ENCODE measurements at regions not wholly inside any gene's neighbourhood (a gene's known extent, or its start where the extent isn't known, plus 50 kb on each side); places are given as distances from the start of the nearest gene placed in this dataset.
"Not testable (repeated sequence)": the region's sequence is repeated elsewhere in the genome, so short reads cannot be mapped to it uniquely, and the experiment has no call there.

DNA sequence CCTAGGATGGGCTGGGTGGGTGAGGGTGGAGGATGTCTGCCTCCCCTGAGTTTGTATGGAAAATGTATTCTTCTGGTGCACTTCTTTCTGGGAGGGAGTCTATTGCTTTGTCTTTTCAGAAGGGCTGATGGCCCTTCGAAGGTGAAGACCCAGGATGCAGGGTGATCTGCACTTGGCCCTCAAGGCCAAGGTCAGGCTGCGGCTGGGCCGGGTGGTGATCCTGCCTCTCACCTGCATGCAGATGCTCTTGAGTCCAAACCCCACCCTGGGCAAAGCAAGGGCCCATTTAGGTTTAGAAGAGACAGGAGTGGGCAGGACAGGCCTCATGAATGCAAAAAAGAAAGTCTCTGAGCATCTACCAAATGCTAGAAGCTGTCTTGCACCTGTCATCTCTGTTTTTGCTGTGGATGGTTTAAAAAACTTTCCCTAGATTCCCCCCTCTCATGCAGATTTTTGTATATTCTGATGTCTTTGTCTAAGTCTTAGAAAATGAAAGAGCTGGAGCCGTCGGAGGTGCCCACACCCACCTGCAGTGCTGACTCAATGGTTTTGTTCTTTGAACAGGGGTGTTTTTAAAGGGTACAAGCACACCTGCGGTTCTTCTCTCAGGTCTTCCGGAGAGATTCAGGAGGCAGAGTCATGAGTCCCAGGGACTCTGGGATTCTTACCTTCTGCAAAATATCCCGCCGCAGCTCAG lies 186.4 kb downstream of the ADRA2C start:
- DNase-seq (ENCODE audit: low spot score), result not testable (repeated sequence)

DNA sequence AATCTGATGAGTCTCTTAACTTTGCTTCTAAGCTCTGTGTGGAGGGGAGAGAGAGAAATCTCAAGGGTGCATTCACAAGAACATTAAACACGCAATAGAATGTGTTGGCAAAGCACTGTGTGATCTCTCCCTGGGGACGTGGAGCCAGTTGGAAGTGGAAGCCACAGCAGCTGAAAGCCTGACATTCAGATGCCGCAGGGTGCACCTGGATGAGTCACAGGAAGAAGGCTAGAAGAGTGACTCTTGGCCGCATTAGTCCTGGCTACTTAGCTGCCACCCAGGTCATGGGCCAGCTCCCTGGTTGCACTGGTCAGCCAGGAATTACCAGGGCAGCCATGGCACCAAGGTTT lies 186.9 kb downstream of the ADRA2C start:
- ATAC-seq; DNase-seq (ENCODE audit: low spot score): not testable (repeated sequence)

More for the DNA sequence above, 186.4 kb downstream of the ADRA2C start:
- ATAC-seq, result not testable (repeated sequence)

DNA sequence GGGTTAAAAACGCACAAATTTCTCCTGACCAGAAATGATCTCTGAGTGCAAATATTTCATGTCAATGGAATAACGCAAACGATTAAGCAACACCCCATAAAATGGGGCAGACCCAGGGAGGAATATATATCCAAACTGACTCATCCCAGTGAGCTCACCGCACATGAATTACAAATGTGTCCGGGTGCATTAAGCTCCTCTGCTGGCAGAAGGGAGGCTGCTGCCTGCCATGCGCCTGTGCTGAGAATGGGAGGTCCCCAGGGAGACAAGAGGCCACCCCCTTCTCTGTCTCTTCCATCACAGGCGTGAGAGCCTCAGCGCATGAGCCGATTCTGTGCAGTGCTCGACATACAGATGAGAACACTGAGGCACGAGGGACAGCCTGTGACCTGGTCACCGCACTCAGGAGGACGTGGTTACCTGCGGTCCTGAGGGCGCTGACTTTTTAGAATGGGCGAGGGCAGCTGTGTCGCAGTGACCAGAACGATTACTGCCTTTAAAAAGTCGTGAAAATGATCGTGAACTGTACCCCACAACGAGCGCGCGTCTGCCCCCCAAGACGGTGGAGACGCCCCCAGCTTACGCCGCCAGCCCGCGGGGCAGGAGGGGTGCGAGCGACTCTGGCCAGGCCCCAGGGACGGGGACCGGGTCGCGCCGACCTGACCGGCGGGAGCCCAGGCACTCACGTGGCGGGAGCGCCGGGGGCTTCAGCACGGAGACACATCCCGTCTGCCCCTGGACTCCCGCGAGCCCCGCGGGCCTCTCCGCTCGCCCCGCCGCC lies 188.5 kb downstream of the ADRA2C start:
- not testable (repeated sequence) for ATAC-seq
- DNase-seq (ENCODE audit: low spot score), result peak; percentile 50

DNA sequence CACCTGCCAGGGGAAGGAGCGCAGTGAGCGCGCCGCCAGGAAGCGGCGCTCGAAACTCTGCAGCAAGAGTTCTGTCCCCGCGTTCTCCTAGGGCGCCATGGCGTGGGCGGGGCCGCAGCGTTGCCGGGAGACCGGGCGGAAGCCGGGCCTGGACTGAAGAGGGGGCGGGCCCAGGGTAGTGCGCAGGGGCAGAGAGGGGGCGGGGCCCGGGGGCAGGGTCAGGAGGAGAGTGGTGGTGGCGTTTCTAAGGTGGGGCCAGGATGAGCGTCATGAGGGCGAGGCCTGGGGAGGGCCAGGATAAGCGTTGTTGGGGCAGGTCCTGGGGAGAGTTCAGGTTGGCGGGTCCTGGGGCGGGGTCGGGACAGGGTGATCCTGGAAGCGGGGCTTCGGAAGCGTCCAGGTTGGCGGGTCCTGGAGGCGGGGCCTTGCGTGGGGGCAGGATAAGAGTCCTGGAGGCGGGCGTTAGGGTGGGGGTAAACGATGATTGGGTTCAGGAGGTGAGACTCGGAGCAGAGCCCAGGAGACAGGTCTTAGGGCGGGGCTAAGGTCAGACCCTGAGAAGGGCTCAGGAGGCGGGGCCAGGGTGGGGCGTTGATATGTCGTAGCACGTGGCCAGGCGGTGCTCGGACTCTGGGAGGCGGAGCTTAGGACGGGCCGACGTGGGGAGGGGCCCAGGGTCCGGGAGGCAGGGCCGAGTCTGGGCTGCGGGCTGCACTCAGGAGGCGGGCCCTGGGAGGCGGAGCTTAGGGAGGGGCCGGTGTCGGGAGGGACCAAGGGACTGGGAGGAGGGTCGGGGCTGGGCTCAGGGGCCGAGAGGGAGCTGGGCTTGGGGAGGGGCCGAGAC lies 189.4 kb downstream of the ADRA2C start:
- peak; percentile 100 for ATAC-seq
- DNase-seq (ENCODE audit: low spot score), result peak; percentile 100

DNA sequence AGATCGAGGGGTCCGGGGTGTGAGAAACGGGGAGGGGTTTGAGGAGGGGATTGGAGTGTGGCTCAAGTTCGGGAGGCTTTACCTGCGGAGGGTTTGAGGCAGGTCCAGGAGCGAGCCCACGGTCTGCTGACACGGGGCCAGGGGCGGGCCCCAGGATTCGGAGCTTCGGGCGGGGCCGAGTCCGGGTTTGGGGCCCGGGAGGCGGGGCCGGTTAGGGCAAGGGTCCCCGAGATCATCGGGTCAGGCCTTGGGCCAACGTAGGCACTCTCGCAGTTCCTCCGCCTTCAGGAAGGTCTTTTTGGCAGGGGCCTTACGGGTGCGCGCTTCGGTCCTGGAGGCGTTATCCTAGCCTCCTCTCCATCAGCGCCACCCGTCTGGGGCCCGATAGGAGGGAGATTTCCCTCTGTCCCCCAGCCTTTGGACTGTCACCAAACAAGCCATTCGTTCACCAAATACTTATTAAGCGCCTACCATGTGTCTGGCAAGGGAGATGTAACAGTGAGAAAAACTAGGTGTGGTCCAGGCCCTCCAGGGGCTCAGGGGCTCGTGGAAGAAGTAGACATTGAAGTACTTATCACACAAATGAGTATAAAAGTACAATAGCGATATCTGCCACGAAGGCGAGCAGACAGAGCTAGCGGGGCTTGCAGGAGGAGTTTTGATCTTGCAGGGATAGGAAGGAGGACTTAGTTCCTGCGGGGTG lies 190.1 kb downstream of the ADRA2C start:
- ATAC-seq; DNase-seq (ENCODE audit: low spot score): not testable (repeated sequence)

DNA sequence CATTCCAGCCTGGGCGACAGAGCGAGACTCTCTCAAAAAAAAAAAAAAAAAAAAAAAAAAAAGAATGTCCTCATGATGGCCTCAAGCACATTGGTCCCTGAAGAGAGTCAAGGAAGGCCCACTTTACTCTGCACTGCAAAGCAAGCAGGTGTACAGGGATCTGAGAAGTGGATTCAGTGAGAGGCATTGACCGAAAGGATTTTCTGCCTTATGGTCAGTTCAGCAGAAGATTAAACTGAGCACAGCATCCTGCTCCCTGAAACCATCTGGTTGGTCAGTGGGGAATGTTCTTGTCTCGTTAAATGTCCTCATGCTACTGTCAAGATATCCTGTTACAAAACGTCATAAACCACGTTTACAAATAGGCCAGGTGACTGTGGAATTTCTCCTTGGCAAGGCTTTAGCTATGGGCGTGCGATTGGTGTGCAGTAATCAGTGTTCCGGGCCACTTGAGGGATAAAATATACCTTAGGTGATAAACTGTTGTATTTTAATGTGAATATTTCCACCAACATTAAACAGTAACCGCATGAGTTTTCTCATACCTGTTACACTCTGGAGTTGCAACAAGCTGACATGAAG lies 195.0 kb downstream of the ADRA2C start:
- not testable (repeated sequence) for ATAC-seq; DNase-seq (ENCODE audit: low spot score)

DNA sequence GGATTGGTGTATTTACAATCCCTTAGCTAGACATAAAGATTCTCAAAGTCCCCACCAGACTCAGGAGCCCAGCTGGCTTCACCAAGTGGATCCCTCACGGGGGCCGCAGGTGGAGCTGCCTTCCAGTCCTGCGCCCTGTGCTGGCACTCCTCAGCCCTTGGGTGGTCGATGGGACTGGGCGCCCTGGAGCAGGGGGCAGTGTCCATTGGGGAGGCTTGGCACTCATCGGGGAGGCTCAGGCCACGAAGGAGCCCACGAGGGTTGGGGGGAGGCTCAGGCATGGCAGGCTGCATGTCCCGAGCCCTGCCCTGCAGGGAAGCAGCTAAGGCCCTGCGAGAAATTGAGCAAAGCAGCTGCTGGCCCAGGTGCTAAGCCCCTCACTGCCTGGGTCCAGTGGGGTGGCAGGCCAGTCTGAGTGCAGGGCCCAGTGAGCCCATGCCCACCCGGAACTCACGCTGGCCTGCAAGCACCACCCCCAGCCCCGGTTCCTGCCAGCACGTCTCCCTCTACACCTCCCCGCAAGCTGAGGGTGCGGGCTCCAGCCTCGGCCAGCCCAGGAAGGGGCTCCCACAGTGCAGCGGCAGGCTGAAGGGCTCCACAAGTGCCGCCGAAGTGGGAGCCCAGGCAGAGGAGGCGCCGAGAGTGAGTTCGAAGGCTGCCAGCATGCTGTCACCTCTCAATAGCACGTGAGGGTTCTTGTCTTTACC lies 198.5 kb downstream of the ADRA2C start:
- not testable (repeated sequence) for ATAC-seq; DNase-seq (ENCODE audit: low spot score)

DNA sequence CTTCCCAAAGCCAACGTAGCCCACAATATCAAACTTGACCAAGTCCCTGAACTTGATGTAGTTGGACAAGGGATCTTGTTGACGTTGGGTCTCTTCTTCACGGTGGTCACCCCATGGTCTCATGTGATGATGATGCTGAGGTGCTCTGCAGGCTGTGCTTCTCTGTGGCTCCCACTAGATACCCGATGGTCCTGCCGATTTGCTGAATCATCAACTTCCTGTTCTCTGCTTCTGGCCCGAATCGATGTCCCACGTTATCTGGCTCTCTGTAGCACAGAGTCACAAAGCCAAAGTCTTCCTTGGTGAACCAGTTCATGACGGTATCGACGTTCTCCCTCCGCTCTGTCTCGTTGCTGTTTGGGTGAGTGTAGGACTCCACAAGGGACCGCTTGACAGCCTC lies 201.0 kb downstream of the ADRA2C start:
- not testable (repeated sequence) for DNase-seq (ENCODE audit: low spot score)

DNA sequence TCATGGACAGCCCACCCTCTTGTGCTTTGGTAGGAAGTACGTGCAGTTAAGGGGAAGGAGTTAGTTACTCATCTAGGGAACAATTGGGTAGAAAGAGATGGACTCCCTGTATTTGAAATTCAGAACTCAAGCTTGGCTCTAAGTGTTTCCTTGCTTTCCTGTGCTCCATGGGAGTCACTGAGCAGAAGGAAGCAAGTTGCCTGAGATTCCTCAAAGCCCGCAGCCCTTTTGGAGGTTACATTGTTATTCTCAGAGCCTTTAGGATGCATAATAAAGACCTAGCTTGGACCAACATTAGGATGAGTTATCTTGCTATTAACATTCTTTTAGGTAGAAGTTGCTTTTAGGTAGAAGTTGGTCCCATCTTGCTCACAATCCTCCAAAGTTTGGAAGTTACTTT lies 206.4 kb downstream of the ADRA2C start:
- ATAC-seq, result not testable (repeated sequence)

More for the DNA sequence above, 201.0 kb downstream of the ADRA2C start:
- ATAC-seq, result not testable (repeated sequence)

DNA sequence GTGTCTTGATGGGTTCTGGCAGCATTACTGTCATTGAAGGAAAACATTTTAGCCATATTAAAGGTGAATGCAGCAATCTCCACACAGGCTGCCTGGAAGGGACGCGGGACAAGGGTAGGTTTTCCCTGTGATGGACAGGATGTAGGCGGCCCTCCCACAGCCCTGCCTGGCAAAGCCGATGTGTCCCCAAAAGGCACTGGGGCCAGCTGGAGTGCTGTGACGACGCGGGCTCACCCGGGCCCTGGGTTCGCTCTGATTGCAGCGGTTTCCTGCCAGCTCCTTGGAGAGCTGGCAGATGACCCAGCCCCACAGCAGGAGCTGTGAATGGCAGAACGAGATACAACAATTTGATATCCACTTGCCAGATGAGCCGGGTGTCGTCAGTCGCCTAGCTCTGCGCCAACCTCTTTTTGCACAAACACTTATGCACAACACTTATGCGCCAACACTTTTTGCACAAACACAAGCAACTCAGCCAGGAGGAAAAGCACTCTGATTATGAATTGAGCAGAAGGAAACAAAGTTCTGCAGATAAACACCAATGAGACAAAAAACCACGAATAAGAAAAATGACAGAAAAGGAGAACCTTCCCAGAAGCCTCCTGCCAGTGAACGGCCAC lies 207.5 kb downstream of the ADRA2C start:
- ATAC-seq, result not testable (repeated sequence)

More for the DNA sequence above, 206.4 kb downstream of the ADRA2C start:
- DNase-seq (ENCODE audit: low spot score), result not testable (repeated sequence)

DNA sequence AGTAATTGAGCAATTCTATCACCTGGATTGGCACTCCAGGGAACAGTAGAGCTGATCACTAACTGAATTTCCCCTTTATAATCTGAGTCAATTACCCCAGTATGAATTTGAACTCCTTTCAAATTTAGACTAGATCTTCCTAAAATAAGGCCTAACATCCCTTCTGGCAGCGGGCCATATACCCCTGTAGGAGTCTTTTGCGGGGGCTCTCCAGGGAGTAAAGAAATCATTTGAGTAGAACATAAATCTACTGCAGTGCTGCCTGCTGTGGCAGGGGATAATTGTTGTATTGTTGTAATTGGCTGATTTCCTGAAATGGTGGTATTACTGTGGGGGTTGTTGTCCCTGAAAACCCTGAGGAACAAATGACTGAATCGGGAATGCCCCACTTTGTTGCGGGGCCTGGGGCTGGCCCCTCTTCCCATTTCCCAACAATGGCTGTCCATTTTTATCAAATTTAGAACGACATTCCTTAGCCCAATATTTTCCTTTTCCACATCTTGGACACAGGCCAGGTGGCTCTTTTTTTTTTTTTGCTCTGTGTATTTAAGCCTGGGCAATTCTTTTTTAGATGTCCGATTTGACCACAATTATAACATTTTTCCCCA lies 217.4 kb downstream of the ADRA2C start:
- not testable (repeated sequence) for DNase-seq (ENCODE audit: low spot score); ATAC-seq

More for the DNA sequence above, 207.5 kb downstream of the ADRA2C start:
- DNase-seq (ENCODE audit: low spot score), result not testable (repeated sequence)

DNA sequence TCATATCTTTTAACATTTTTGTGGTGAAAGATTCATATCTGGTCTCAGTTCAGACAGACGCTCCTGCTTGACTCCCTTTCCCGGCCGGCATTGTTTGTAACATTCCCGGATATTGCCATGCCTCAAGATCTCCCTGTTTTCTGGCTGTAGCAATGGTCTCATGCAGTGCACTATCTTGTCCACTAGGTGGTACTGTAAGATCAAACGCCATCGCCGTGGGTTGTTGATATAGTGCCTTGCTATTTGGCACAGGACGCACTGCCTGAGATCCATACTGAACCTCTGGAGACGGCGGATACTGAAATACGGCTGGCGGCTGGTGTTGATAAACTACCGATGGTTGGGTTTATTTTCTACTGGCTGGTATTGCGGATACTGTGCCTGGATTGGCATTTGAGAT lies 218.6 kb downstream of the ADRA2C start:
- not testable (repeated sequence) for ATAC-seq; DNase-seq (ENCODE audit: low spot score)

DNA sequence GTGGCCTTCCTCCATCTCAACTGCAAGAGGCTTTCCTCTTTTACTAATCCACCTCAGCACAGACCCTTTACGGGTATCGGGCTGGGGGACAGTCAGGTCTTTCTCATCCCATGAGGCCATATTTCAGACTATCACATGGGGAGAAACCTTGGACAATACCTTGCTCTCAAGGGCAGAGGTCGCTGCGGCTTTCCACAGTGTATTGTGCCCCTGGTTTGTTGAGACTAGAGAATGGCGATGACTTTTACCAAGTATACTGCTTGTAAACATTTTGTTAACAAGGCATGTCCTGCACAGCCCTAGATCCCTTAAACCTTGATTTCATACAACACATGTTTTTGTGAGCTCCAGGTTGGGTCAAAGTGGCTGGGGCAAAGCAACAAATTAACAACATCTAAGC lies 220.2 kb downstream of the ADRA2C start:
- DNase-seq (ENCODE audit: low spot score); ATAC-seq: not testable (repeated sequence)

DNA sequence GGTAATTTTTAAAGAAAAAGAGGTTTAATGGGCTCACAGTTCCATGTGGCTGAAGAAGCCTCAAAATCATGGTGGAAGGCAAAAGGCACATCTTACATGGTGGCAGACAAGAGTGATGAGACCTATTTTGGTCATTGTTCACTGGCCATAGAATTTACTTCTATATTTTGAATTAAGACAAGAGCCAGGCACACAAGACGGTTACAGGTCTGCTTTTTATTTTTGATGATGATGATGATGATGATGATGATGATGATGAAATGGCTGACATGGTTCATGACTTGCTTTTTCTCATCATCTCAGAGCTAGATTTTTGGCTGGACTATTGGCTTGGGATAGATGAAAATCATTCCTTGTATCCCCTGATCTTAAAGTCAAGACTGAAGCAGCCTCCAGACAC lies 229.3 kb downstream of the OTOP1 start:
- not testable (repeated sequence) for DNase-seq (ENCODE audit: low spot score); ATAC-seq

DNA sequence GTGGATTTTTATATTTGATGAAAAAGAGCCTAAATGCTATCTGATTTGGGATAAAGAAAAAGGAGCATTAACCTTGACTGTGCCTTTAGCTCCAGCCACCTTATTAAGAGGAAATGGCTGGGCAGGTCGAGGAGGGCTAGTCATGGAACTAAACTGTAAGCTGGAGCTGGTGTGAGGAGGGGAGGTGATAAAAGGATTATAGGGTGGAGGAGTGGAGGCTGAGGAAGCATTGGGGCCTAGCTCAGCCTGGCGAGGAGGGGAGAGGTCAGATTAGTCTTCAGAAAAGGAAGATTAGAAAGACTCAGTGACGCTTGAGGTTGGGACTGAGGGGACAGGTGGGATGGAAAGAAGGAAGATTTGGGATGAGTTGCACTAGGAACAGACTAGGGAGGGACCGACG lies 222.7 kb downstream of the OTOP1 start:
- ATAC-seq; DNase-seq (ENCODE audit: low spot score): not testable (repeated sequence)

DNA sequence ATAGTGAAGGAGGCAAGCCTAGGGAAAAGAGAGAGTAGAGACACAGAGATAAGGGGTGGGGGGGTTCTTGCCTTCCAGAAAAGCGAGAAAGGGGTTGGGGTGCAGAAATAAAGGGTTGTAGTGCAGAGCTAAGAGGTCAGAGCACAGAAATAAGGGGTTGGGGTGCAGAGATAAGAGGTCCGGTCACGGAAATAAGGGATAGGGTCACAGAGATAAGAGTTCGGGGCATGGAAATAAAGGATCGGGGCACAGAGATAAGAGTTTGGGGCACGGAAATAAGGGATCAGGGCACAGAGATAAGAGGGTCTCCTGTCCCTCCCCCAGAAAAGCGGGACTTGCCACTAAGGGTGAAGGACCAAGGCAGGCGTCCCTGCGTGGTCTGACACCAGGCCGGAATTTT lies 222.0 kb downstream of the OTOP1 start:
- not testable (repeated sequence) for ATAC-seq; DNase-seq (ENCODE audit: low spot score)

DNA sequence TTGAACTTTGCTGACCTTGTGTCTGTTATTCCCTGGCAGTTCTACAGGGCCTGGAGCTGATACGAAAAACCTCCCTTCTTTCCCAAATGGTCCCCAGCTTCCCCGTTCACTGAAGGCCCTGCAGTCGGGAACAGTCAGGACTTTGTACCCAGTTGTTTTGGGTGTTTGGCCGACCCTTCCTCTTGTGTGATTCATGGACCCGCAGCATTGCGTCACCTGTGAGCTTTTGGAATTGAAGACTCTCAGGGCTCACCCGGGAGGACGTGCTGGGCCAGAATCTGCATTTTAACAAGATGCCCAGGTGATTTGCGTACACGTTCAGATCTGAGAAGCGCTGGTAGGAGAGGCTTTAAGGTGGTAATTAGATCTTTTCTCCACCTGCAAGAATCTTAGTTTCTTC lies 220.4 kb downstream of the OTOP1 start:
- ATAC-seq; DNase-seq (ENCODE audit: low spot score): not testable (repeated sequence)

DNA sequence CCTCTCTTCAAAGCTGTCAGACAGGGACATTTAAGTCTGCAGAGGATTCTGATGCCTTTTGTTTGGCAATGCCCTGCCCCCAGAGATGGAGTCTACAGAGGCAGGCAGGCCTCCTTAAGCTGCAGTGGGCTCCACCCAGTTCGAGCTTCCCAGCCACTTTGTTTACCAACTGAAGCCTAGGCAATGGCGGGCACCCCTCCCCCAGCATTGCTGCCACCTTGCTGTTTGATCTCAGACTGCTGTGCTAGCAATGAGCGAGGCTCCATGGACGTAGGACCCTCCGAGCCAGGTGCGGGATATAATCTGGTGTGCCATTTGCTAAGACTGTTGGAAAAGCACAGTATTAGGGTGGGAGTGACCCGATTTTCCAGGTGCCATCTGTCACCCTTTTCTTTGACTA lies 207.7 kb downstream of the OTOP1 start:
- not testable (repeated sequence) for DNase-seq (ENCODE audit: low spot score); ATAC-seq
